ENCODE measurements at regions not wholly inside any gene's neighbourhood (a gene's known extent, or its start where the extent isn't known, plus 50 kb on each side); places are given as distances from the start of the nearest gene placed in this dataset.
"Not testable (repeated sequence)": the region's sequence is repeated elsewhere in the genome, so short reads cannot be mapped to it uniquely, and the experiment has no call there.

DNA sequence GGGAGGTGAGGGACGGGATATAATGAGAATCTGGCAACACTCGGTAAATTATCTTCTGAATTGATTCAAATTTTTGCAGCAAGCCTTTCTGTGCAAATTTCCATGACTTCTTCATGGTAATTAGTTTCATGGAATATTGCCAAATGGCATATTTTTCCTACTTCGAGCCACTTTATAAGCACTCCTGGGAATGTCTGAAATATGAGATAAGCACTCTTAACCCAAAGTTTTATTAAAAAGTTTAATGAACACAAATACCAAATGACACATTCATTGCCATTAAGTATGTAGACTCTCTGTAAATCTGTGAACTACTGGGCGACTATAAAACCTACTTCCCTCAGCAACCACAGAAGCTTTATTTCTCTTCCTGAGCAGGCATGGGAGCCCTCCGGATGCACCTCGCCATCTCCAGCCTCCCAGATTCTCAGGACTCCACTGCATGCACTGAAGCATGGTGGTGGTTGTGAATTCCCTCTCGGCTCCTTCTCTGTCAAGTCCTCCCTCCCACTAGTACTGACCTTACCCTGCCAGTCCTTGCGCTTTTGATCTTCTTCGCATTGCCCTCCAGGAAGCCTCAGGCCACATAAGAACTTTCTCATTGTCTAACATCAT, 154.4 kb upstream of the RPL34 start:
- DNase-seq (ENCODE audit: low read depth in 2 of 3, low spot score in 1 of 3) = no peak

GRCh38 chr4:108458681-108459080, 161.7 kb upstream of the RPL34 start:
- no peak for DNase-seq (ENCODE audit: low read depth in 2 of 3, low spot score in 1 of 3)

GRCh38 chr4:108454227-108454626, 166.1 kb upstream of the RPL34 start:
- no peak for DNase-seq (ENCODE audit: low read depth in 2 of 3, low spot score in 1 of 3)

DNA sequence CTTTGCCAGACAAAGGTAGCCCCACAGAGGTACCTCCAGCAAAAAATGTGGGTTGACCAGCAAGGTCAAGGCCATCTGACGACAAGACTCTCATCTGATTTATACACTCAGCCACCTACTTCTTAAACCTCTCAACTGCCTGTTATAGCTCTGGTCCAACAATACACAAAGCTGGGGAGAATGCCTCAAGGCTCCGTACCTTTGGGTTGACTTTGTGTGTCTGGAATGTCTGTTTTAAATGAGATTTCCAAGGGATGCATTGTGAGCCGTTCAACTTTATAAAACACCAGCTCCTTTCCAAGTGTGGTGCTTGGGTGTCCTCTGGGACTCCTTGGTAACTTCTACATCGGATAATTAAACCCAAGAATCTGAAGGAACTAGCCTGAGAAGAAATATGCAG, 167.0 kb upstream of the RPL34 start:
- no peak for DNase-seq (ENCODE audit: low read depth in 2 of 3, low spot score in 1 of 3)

GRCh38 chr4:108450236-108450898, 170.0 kb upstream of the RPL34 start:
- no peak for DNase-seq (ENCODE audit: low read depth in 2 of 3, low spot score in 1 of 3)

DNA sequence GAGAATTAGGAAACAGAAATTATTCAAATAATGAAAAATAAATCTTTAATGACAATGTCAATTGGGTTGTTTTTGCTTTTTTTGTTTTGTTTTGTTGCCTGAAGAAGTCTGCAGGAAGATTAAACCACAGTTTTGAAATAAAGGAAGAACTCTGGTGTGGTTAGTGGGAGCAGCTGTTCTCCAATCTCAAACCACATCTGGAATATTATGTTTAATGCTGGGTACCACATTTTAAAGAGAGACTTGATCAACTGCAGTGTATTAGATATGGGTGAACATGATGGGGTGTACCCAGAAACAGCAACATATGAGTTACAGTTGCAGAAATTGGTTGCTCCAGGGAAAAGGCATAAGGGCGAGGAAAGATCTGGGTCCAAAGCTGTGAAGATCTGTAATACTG, 171.2 kb upstream of the RPL34 start:
- no peak for DNase-seq (ENCODE audit: low read depth in 2 of 3, low spot score in 1 of 3)

DNA sequence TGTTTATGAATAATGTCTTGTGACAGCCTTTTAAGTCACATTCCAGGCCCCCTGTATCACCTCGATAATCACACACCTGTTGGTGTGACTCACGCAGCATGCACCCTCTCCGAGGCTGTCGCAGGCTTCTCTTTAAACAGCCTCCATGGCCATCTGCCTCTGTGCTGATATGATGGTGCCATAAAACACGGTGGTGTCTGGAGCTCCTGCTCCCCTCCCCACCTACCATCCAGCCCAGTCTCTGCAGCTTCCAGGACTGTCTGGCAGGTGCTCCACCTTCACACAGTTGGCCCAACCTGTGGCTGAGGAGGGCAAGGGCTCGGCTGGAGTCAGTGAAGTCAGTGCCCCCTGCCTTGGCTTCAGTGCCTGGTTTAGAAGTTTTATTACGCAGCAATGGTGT, 173.8 kb upstream of the RPL34 start:
- no peak for DNase-seq (ENCODE audit: low read depth in 2 of 3, low spot score in 1 of 3)

- DNase-seq (ENCODE audit: low read depth in 2 of 3, low spot score in 1 of 3) = no peak
These were observed 174.7 kb upstream of the RPL34 start for GRCh38 chr4:108445716-108446115.

DNA sequence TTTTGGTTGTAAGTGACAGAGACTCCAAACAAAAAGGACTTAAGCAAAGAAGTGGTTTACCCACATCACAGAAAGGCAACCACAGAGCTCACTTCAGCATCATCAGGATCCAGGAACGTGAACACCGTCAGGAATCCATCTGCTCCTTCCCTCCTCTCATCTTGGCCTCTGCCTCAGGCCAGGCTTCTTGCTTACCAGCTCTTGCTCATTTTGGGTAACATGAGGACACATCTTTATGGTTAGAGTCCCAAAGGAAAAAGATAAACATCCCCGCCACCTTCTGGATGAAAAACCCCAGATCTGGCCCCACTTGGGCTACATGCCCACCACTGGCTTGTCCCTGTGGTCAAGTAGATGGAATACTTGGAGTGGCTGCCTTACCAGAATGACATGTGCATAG, 176.8 kb upstream of the RPL34 start:
- DNase-seq (ENCODE audit: low read depth in 2 of 3, low spot score in 1 of 3) = no peak

DNA sequence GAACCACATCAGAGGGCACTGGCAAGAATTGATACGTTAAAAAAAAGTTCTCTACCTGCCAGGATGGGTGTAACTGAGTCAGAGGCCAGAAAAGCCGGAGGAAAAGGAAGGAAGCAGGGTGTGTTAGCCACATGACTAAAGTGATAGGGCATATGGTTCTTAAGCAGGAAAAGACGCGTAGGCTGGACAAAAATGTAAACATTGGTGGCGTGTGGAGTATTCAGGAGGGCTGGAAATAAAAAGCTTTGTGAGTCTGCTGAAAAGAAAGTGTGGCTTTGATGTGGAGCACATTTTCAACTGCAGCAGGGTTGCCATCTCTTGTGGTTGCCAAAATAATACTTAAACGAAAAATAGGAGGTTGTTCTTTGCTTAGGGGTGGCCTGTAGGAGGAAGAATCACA, 186.5 kb upstream of the RPL34 start:
- peak in 2 of 3 donors; percentile 15 to 18 for DNase-seq (ENCODE audit: low read depth in 2 of 3, low spot score in 1 of 3)

DNA sequence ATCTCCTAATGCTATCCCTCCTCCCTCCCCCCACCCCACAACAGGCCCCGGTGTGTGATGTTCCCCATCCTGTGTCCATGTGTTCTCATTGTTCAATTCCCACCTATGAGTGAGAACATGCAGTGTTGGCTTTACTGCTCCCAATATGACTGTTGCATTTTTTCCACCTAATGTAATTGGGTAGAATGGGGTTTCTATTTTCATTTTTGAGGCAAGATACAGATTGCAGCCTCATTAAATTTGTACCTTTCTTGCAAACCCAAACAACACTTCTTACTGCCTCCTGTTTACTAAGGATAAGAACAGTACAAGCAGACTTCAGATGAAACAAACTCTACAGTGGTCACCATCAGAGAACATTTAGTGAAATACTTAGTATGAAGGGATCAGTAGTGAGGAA, 187.0 kb upstream of the RPL34 start:
- not testable (repeated sequence) for DNase-seq (ENCODE audit: low read depth in 2 of 3, low spot score in 1 of 3)

GRCh38 chr4:108432418-108432817, 188.0 kb upstream of the RPL34 start:
- DNase-seq (ENCODE audit: low read depth in 2 of 3, low spot score in 1 of 3) = no peak

GRCh38 chr4:108431986-108432385, 188.4 kb upstream of the RPL34 start:
- DNase-seq (ENCODE audit: low read depth in 2 of 3, low spot score in 1 of 3) = no peak

DNA sequence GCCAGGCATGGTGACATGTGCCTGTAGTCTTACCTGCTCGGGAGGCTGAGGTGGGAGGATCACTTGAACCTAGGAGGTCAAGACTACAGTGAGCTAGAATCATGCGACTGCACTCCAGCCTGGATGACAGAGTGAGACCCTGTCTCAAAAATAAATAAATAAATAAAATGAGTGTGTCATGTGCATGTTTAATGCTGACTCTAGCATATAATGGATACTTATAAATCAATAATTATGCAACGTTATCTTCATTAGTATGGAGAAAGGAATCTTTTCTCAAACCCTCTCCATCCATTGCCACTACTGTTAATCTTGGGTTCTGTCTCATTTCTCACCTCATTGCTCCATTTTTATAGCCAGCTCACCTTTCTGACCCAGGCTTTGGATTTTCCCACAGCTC, 189.5 kb upstream of the RPL34 start:
- no peak for DNase-seq (ENCODE audit: low read depth in 2 of 3, low spot score in 1 of 3)

GRCh38 chr4:108429662-108430061, 190.7 kb upstream of the RPL34 start:
- no peak for DNase-seq (ENCODE audit: low read depth in 2 of 3, low spot score in 1 of 3)

- no peak for DNase-seq (ENCODE audit: low read depth in 2 of 3, low spot score in 1 of 3)
These were observed 191.5 kb upstream of the RPL34 start for GRCh38 chr4:108428923-108429322.

DNA sequence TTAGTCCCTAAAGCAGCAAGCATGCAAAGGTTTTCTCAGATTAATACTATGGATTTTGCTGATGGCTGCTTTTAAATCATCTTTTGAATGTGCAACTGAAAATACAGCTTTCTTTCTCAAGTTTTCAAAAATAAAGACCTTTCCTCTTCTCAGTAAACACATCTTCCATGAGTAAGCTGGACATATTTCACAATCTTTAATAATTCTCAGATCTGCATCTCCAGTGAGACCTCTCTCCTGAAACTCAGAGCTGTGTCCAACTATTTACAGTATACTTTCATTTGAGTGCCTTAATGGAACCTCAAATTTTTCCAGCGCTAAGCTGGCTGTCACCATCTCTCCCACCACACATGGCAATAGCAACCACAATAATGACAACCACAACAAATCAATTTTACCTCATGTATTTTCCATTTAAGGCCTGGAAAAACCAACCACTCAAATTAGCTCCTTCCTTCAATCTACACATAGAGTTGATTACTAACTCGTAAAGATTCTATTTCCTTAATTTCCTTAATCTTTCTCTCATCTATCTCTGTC, 192.4 kb upstream of the RPL34 start:
- no peak for DNase-seq (ENCODE audit: low read depth in 2 of 3, low spot score in 1 of 3)

- no peak for DNase-seq (ENCODE audit: low read depth in 2 of 3, low spot score in 1 of 3)
These were observed 193.9 kb upstream of the RPL34 start for GRCh38 chr4:108426493-108426892.

GRCh38 chr4:108425988-108426387, 194.4 kb upstream of the RPL34 start:
- DNase-seq (ENCODE audit: low read depth in 2 of 3, low spot score in 1 of 3) = no peak

GRCh38 chr4:108417923-108418322, 202.5 kb upstream of the RPL34 start:
- DNase-seq (ENCODE audit: low read depth in 2 of 3, low spot score in 1 of 3) = no peak

- no peak for DNase-seq (ENCODE audit: low read depth in 2 of 3, low spot score in 1 of 3)
These were observed 203.5 kb upstream of the RPL34 start for GRCh38 chr4:108416831-108417230.

DNA sequence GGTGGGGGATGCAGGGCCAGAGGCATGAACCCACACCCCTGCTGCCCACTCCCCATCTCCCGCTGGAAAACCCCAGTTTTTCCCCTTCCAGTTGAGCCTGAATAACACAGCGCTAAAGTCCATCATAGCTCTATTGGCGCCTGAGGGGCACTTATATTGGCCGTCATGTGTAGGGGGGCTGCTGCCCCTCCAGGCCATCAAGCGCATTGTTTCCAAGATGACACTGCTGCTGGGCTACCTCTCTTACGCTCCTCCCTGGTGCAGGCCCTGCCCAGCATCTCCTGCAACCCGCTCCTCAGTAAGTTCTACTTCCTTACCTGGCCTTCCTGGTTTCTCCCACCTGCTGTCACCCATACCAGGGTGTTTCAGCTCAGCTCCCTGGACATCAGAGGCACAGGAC, 205.0 kb upstream of the RPL34 start:
- no peak for DNase-seq (ENCODE audit: low read depth in 2 of 3, low spot score in 1 of 3)

DNA sequence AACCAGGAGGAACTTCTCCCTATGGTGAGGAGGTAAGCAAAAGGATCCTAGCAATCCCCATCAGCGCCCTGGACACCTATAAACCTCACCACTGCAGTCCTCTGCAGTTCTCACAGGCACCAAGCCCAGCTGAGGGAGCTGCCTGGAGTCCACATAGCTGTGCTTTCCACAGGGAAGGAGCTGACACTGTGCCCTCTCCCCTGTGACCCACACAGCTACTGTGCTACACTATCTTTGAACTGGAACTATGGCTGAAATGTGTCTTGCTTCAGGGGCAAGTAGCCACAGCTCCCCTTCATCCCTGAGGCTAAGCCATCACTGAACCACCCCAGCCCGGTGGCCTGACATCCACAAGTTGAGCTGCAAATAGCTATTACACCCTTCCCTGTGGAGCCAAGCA, 208.5 kb upstream of the RPL34 start:
- DNase-seq (ENCODE audit: low read depth in 2 of 3, low spot score in 1 of 3) = no peak
